Superior temporal gyrus (tissue), 1 donor: ENCODE measurements at regions not wholly inside any gene's neighbourhood (a gene's known extent, or its start where the extent isn't known, plus 50 kb on each side); places are given as distances from the start of the nearest gene placed in this dataset.
"Not testable (repeated sequence)": the region's sequence is repeated elsewhere in the genome, so short reads cannot be mapped to it uniquely, and the experiment has no call there.

Source experiments
- DNase-seq: peaks from one replicate; pipeline ENCODE4 v3.0.0-alpha.2; 2016; ENCODE audit errors: extremely low spot score

- DNase-seq, result no peak
Measured at GRCh38 chr10:33655921-33656320, 321.5 kb upstream of the NRP1 start.

GRCh38 chr10:33655165-33655815 lies 320.8 kb upstream of the NRP1 start:
- DNase-seq, result no peak

DNA sequence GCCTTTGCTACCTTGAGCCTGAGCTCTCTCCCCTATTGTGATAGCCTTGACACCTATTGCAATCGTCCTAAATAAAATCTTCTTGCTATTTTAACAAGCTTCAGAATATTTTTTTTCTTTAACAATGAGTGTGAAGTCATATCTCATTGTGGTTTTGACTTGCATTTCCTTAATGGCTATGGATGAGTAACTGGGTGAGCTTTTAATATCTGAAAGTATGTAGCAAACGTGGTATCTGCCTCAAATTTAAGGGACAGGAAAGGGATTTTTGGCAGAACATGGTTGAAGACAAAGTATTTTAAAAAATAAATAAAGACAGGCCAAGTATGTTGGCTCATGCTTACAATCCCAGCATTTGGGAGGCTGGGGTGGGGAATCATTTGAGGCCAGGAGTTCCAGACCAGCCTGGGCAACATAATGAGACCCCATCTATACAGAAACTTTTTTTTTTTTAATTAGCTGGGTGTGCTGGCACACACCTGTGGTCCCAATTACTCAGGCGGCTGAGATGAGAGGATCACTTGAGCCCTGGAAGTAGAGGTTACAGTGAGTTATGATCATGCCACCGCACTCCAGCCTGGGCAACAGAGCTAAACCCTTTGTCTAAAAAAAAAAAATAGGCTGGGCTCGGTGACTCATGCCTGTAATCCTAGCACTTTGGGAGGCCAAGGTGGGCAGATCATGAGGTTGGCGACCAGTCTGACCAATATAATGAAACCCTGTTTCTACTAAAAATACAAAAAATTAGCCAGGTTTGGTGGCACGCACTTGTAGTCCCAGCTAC lies 319.3 kb upstream of the NRP1 start:
- DNase-seq, result no peak

DNA sequence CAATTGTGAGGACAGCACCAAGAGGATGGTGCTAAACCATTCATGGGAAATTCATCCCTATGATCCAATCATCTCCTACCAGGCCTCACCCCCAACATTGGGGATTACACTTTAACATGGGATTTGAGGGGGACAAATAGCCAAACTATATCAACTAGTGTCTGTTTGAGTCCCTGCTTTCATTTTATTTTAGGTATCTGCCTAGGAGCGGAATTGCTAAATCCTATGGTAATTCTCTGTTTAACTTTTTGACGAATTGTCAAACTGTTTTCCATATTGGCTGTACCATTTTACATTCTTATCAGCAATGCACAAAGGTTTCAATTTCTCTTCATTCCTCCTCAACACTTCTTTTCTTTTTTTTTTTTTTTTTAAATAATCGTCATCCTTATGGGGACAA lies 318.4 kb upstream of the NRP1 start:
- DNase-seq, result no peak

DNA sequence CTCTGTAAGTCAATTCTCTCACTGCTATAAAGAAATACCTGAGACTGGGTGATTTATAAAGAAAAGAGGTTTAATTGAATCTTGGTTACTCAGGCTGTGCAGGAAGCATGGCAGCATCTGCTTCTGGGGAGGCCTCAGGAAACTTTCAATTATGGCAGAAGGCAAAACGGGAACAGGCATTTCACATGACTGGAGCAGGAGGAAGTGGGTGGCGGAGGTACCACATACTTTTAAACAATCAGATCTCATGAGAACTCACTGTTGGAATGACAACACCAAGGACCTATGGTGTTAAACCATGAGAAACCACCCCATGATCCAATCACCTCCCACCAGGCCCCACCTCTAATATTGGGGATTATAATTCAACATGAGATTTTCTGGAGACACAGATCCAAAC lies 315.7 kb upstream of the NRP1 start:
- DNase-seq, result not testable (repeated sequence)

DNA sequence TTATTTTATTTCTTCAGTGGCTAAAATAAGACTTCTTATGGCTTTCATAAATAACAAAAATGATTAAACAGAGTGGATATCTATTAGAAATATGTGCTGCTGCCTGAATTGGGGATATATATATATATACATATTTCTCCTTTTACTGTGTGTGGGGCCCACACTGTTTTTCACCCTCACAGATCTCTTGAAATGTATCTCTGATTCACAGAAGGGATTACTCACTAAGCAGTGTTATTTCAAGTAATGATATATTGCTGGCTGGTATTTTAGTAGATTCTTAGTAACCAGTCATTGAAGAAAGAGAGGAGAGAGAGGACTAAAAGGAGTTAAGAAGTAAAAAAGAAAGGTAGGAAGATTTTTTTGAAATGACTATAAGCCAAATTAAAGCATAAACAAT lies 308.6 kb upstream of the NRP1 start:
- no peak for DNase-seq

- DNase-seq, result no peak
Measured at GRCh38 chr10:33638891-33639290, 304.4 kb upstream of the NRP1 start.

DNA sequence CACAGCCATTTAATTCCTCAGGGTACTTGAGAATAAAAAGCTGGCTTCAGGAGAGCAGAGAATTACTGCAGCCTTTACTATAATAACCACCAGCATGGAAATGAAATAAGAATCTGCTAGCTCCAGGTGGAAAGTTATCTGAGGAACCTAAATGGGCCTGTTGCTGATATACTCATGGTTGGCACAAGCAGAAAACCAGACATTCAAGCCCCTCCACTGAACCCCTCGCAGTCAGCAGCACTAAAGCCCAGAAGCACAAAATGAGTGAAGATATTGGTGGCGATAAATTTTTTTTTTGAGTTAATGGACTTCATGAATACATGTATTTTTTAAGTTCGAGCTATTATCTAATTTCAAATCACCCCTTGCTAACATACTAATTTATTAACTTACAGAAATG lies 303.9 kb upstream of the NRP1 start:
- DNase-seq, result no peak

DNA sequence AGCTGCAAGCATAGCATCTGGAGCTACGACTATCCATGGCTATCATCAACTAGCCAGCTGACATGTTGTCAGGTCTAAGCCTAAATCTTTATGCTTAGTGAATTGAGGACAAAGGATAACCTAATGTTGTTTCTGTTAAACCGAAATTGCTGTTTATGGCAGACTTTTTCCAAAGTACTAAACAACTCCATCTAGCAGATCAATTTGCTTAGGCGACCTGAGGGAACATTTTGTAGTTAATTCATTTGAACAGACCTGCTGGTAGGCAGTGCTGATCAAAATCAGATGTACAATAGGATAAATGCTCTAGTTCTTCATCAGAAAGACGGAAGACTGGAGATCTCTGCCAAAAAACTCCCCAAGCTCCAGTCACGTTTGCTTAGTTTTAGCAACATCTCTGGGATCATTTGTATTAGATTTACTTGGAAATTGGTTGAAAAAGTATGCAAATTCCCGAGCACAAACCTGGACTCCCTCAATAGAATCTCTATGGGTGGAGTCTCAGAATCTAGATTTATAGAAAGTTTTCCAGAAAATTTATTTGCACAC lies 301.6 kb upstream of the NRP1 start:
- DNase-seq, result no peak

GRCh38 chr10:33632432-33632831 lies 298.0 kb upstream of the NRP1 start:
- DNase-seq, result no peak

DNA sequence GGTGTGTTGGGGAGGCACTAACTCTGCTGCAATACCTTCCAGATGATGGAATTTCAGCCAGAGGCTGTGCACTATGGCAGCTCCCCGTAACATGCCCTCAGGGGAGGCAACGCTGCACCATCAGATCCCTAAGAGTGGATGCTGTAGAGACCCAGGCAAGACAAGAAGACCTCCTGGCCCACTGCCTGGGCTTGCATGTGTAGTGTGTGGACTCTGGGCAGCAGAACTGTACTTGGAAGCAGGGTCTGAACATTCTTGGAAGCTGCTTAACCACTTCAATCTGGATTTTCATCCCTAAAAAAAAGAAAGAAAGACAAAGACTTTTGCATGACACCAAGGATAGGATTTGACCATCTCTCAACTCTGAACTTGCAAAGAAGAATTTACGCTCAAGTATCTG lies 297.5 kb upstream of the NRP1 start:
- DNase-seq, result no peak

DNA sequence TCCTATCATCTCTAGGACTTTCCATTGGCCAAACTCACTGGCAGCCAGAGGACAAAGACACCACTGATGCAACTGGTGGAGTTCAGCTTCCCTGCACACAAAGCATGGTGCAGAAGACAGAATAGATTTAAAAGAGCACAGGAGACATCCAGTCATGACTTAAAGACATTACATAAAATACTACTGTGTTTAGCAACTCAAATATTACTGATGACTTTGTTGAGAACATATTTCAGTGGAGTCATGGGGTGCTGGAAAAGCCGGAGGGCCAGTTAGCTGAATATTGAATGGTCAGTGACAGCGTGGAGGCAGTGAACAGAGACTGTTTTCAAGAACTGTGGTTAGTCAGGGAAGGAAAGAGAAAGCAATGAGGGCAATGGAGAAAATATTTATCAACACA lies 296.3 kb upstream of the NRP1 start:
- no peak for DNase-seq

DNA sequence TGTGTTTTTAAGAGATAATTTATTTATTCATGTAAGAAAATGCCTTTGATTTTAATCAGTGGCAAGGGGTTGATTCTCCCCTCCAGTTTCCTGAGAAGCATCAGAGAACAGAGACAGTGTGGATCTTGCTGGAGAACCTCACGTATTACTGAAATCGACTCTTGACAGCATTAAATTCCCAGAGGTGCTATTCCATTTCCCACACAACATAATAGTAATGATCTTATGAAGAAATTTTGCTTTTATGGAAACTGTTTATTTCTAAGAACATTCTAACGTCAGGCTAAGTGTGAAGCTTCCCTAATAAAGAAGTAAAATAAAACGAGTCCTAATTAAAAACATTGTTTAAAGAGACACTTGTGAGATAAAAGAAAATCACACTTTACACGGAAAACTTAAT lies 293.1 kb upstream of the NRP1 start:
- DNase-seq, result no peak

DNA sequence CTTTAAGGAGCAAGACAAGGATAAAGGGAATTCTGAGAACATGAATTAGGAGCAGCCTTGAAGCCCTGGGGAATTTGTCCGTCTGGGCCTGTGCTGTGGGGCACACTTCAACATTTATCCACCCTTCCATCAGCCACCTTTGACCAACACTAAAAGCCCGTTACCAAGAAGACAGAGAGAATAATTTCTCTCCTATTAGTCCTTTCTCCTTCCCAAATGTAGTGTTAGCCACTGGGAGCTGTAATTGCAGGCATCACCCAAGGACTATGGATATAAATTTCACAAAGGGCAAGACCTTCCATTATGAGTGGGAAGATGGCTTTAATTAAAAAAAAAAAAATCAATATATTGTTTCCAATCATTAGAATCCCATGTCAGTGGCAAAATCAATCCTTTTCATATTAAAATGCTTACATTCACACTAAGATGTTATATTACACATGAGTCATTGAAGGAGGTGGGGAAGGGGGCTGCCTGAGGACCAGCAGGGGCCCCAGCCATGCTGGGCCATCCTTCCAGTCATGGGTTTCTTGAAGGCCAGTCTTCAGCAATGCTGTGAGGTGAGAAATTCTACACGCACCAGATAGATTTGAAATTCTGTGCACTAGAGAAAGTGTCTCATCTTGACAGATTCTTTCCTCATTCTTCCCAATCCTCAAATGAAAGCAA lies 292.5 kb upstream of the NRP1 start:
- DNase-seq, result no peak

GRCh38 chr10:33623669-33624068 lies 289.2 kb upstream of the NRP1 start:
- DNase-seq, result no peak

- DNase-seq, result peak; percentile 60
Measured at GRCh38 chr10:33621101-33621500, 286.6 kb upstream of the NRP1 start.

- DNase-seq, result no peak
Measured at GRCh38 chr10:33618196-33618595, 283.7 kb upstream of the NRP1 start.

DNA sequence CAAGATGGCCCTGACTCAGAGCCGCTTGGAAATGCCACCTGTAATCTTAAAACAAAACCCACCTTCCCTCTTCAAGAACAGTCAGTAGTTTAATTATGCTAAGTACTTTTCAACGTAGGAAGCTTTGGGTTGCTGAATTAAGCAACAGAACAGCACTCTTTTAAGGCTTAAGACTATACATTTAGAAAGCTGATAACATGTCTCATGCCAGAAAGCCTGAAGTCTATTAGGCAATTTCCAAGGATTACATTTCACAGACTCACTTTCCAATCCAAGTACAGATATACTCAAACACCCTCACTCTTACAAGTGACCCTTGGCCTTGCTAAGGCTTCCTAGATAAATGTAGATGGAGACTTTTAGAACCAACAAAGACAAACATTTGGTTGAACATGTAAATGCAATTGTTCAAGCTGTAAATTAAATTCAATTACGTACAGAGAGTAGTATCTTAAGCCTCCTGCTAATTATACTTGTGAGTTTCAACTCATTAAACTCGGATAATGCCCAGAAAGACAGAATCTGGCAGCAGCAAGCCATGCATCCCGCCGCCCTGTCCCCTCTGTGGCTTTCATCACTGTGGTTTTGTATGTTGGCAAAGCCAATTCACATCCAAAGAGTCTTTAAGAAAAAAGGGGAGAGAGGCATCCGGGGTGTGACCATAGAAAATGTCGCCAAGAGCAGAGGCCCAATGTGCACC lies 283.1 kb upstream of the NRP1 start:
- no peak for DNase-seq

DNA sequence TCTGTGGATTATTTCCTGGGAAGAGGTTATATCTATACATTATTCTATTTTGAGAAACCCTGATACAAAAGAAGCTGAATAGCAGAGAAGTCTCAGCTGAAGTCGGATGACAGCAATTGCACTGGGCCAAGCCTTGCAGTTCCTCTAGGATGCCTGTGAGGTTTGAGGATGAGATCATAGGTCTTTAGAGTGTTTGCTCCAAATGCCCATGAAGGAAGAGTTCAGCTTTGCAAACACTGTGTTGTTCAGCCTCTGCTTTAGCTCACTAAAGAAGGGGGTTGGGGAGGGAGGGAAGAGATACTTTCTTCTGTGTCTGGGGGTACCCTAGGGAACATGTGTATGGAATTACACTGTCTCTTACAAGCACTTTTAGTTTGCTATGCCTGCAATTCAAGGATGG lies 282.5 kb upstream of the NRP1 start:
- no peak for DNase-seq

DNA sequence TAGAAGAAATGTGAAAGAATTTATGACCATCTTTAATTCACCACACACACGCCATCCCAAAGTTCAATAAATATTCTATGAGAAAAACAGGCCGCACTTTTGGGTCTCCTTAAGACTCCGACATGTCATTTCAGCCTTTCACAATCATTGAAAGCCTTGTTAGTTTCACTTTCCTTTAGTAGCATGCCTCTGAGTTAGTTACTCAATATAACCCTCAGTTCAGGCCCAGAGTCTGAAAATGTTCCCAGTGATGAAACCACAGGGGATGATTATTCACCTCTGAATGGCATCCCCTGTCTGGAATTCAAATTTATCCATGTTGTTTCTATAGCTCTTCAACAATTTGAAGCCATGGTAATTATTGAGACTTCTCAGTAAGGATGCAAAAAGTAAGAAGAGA lies 278.1 kb upstream of the NRP1 start:
- no peak for DNase-seq

DNA sequence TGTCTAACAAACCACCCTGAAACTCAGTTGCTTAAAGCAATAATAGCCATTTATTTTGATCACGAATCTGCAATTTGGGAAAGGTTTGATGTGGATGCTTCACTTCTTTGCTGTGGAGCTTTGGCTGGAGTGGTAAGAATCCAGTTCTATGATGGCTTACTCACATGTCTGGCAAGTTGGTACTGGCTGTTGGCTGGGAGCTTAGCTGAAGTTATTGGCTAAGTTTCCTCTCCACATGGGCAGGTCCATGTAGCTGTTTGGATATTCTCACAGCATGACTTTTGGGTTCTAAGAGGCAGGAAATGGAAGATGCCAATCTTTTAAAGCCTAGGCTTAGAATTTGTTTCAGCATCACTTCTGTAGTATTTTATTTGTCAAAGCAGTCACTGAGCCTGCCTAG lies 277.6 kb upstream of the NRP1 start:
- DNase-seq, result no peak

- DNase-seq, result no peak
Measured at GRCh38 chr10:33611423-33611822, 277.0 kb upstream of the NRP1 start.
